Neural cell (in vitro differentiated cells): ENCODE measurements at regions not wholly inside any gene's neighbourhood (a gene's known extent, or its start where the extent isn't known, plus 50 kb on each side); places are given as distances from the start of the nearest gene placed in this dataset.

Experiments
- H2AFZ ChIP-seq: fragments of 200-600, 300-800 bp; sonication (generic), shearing (Covaris generic); 2 replicates; pipeline ENCODE4 v1.6.0; 2014; ENCODE audit warnings: low read depth, mild to moderate bottlenecking, antibody characterized with exemption, low read length, moderate library complexity
- H3F3A ChIP-seq: fragments of 200-600 bp; shearing (Covaris generic); 2 replicates; pipeline ENCODE4 v1.6.1; 2016; ENCODE audit warnings: mild to moderate bottlenecking, moderate library complexity, mixed read lengths, antibody characterized with exemption, low read length; ENCODE audit not compliant: insufficient read depth, poor library complexity, severe bottlenecking
- H3K27ac ChIP-seq: fragments of 200-600, 300-800 bp; sonication (generic), shearing (Covaris generic); 2 replicates; pipeline ENCODE4 v1.5.1; 2014; ENCODE audit warnings: mild to moderate bottlenecking, low read length, moderate library complexity
- H3K27me3 ChIP-seq: fragments of 300-800, 200-600 bp; sonication (generic), shearing (Covaris generic); 2 replicates; pipeline ENCODE4 v1.6.0; 2014; ENCODE audit warnings: mild to moderate bottlenecking, low read depth, low read length, moderate library complexity; ENCODE audit not compliant: insufficient read depth
- H3K36me3 ChIP-seq: fragments of 300-800, 200-600 bp; sonication (generic), shearing (Covaris generic); 2 replicates; pipeline ENCODE4 v1.5.1; 2014; ENCODE audit warnings: mild to moderate bottlenecking, antibody characterized with exemption, low read length, moderate library complexity; ENCODE audit not compliant: insufficient read depth
- H3K4me2 ChIP-seq: fragments of 300-800, 200-600 bp; sonication (generic), shearing (Covaris generic); 2 replicates; pipeline ENCODE4 v1.6.0; 2014; ENCODE audit warnings: mild to moderate bottlenecking, low read length
- H3K4me3 ChIP-seq: fragments of 300-800, 200-600 bp; sonication (generic), shearing (Covaris generic); 2 replicates; pipeline ENCODE4 v1.5.1; 2014; ENCODE audit warnings: mild to moderate bottlenecking, low read length, moderate library complexity
- H3K79me2 ChIP-seq: fragments of 200-600 bp; shearing (Covaris generic); replicated peaks from 2 replicates; pipeline ENCODE4 v1.6.0; 2014; ENCODE audit warnings: mild to moderate bottlenecking, low read length, moderate library complexity; ENCODE audit not compliant: insufficient read depth
- H3K9ac ChIP-seq: fragments of 300-800, 200-600 bp; sonication (generic), shearing (Covaris generic); 2 replicates; pipeline ENCODE4 v1.6.1; 2016; ENCODE audit warnings: mild to moderate bottlenecking, low read length, mixed read lengths
- H3K9me2 ChIP-seq: fragments of 200-600 bp; shearing (Covaris generic); 2 replicates; pipeline ENCODE4 v1.6.1; 2016; ENCODE audit warnings: mild to moderate bottlenecking, low read length, mixed read lengths; ENCODE audit not compliant: insufficient read depth
- H3K9me3 ChIP-seq: fragments of 200-600, 300-800 bp; sonication (generic), shearing (Covaris generic); 2 replicates; pipeline ENCODE4 v1.6.1; 2016; ENCODE audit warnings: mild to moderate bottlenecking, mixed run types, low read length, moderate library complexity, mixed read lengths
- H4K20me1 ChIP-seq: fragments of 200-600 bp; shearing (Covaris generic); 2 replicates; pipeline ENCODE4 v1.6.1; 2016; ENCODE audit warnings: mild to moderate bottlenecking, mixed run types; ENCODE audit not compliant: insufficient read depth
- EP300 ChIP-seq: fragments of 450-650 bp; conservative IDR thresholded peaks from 2 replicates; pipeline ENCODE4 v1.6.1; 2014; ENCODE audit warnings: antibody characterized with exemption, mild to moderate bottlenecking, moderate library complexity; ENCODE audit not compliant: poor library complexity, severe bottlenecking
- EZH2 ChIP-seq: fragments of 200-600, 300-800 bp; shearing (Covaris generic), sonication (generic); IDR thresholded peaks from 2 replicates; pipeline ENCODE4 v1.6.1; 2014; ENCODE audit warnings: antibody characterized with exemption, low read length, borderline replicate concordance, mild to moderate bottlenecking; ENCODE audit not compliant: insufficient read depth, poor library complexity, severe bottlenecking
- MXI1 ChIP-seq: fragments of 450-650 bp; conservative IDR thresholded peaks from 2 replicates; pipeline ENCODE4 v1.6.1; 2014; ENCODE audit warnings: antibody characterized with exemption, mild to moderate bottlenecking; ENCODE audit not compliant: poor library complexity, severe bottlenecking
- POLR2AphosphoS5 ChIP-seq: IDR thresholded peaks from 2 replicates; pipeline ENCODE4 v1.6.1; 2012
- RAD21 ChIP-seq: fragments of 450-650 bp; conservative IDR thresholded peaks from 2 replicates; pipeline ENCODE4 v1.6.1; 2014; ENCODE audit warnings: antibody characterized with exemption, mild to moderate bottlenecking, moderate library complexity
- REST ChIP-seq: IDR thresholded peaks from 2 replicates; pipeline ENCODE4 v1.6.1; 2012; ENCODE audit warnings: borderline replicate concordance
- SMC3 ChIP-seq: fragments of 450-650 bp; conservative IDR thresholded peaks from 2 replicates; pipeline ENCODE4 v1.6.1; 2014; ENCODE audit warnings: antibody characterized with exemption, mild to moderate bottlenecking, moderate library complexity; ENCODE audit not compliant: poor library complexity
- TAF1 ChIP-seq: IDR thresholded peaks from 2 replicates; pipeline ENCODE4 v1.6.1; 2012; ENCODE audit warnings: low read depth
- TF ChIP-seq, protein P1 (sequence below): fragments of 450-650 bp; IDR thresholded peaks from 2 replicates; pipeline ENCODE4 v1.5.1; 2014; ENCODE audit warnings: antibody characterized with exemption, mild to moderate bottlenecking, moderate library complexity; ENCODE audit not compliant: poor library complexity, severe bottlenecking

- no peaks in the 10 kb centered on the region for H3F3A ChIP-seq
- no peaks in the 10 kb centered on the region for H3K36me3 ChIP-seq
- no peak overlapping the region for H3K4me3 ChIP-seq
- no peak overlapping the region for H3K9ac ChIP-seq
- H3K27ac ChIP-seq: no peak overlapping the region
- H3K9me3 ChIP-seq: no peaks in the 10 kb centered on the region
- H3K79me2 ChIP-seq: no peaks in the 10 kb centered on the region
- no peak overlapping the region for H3K4me2 ChIP-seq
- TF ChIP-seq MXI1: no peak
- no peak for TF ChIP-seq RAD21
- TF ChIP-seq, protein P1, sequence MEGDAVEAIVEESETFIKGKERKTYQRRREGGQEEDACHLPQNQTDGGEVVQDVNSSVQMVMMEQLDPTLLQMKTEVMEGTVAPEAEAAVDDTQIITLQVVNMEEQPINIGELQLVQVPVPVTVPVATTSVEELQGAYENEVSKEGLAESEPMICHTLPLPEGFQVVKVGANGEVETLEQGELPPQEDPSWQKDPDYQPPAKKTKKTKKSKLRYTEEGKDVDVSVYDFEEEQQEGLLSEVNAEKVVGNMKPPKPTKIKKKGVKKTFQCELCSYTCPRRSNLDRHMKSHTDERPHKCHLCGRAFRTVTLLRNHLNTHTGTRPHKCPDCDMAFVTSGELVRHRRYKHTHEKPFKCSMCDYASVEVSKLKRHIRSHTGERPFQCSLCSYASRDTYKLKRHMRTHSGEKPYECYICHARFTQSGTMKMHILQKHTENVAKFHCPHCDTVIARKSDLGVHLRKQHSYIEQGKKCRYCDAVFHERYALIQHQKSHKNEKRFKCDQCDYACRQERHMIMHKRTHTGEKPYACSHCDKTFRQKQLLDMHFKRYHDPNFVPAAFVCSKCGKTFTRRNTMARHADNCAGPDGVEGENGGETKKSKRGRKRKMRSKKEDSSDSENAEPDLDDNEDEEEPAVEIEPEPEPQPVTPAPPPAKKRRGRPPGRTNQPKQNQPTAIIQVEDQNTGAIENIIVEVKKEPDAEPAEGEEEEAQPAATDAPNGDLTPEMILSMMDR: no peak
- no peak for TF ChIP-seq EZH2
- H4K20me1 ChIP-seq: no peaks in the 10 kb centered on the region
- H2AFZ ChIP-seq: no peak overlapping the region
- no peaks in the 10 kb centered on the region for H3K9me2 ChIP-seq
- no peaks in the 10 kb centered on the region for H3K27me3 ChIP-seq
Observed at GRCh38 chr1:193929374-193930033, 743.1 kb upstream of the B3GALT2 start.

- Histone ChIP-seq H3K27me3 (no peaks in the 10 kb centered on the region), H3K4me2 (no peak overlapping the region), H3K9me2 (no peaks in the 10 kb centered on the region), H4K20me1 (no peaks in the 10 kb centered on the region), H3K9me3 (no peaks in the 10 kb centered on the region), H3K27ac (no peak overlapping the region), H3F3A (no peaks in the 10 kb centered on the region), H2AFZ (no peak overlapping the region), H3K79me2 (no peaks in the 10 kb centered on the region), H3K4me3 (no peak overlapping the region), H3K36me3 (no peaks in the 10 kb centered on the region), H3K9ac (no peak overlapping the region)
- no peak for TF ChIP-seq RAD21
- no peak for TF ChIP-seq POLR2AphosphoS5
- TF ChIP-seq EZH2: no peak
- no peak for TF ChIP-seq TAF1
- TF ChIP-seq, protein P1: no peak
- TF ChIP-seq MXI1: no peak
- TF ChIP-seq REST: no peak
- no peak for TF ChIP-seq EP300
- TF ChIP-seq SMC3: no peak
Observed at GRCh38 chr1:193927550-193927949, 741.1 kb upstream of the B3GALT2 start.
